Breast epithelium (tissue), 3 donors: ENCODE measurements at regions not wholly inside any gene's neighbourhood (a gene's known extent, or its start where the extent isn't known, plus 50 kb on each side); places are given as distances from the start of the nearest gene placed in this dataset.

Experiments
- CTCF ChIP-seq, 3 donors: fragments of 450-650 bp; IDR thresholded peaks; one replicate each; pipeline ENCODE4 v1.5.1; 2016 to 2017; ENCODE audit warnings: antibody characterized with exemption in 3 of 3, mild to moderate bottlenecking in 3 of 3, moderate library complexity in 3 of 3
- POLR2A ChIP-seq: fragments of 450-650 bp; IDR thresholded peaks from one replicate; pipeline ENCODE4 v1.6.1; 2016; ENCODE audit warnings: antibody characterized with exemption, mild to moderate bottlenecking, moderate library complexity

DNA sequence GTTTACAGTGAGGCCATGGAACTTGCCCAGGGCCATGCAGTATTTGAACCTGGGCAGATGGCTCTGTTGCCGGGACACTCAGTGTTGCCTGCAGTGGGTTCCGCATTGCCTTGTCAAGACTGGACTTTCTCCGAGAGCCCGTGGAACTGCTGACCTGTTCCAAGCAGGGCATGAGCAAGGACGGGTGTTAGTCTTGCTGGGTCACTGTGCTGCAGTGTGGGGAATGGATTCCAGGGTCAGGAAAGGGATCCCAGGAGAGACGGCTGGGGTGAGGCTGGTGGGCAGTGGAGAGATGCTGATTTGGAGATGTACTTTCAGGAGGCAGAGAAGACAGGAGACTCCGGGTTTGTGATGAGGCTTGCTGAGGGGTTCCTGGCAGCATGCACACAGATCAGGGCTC, 348.7 kb upstream of the HS6ST1 start:
- TF ChIP-seq CTCF (IDR thresholded peaks at IDR 0.05) = no peak
- no peak for TF ChIP-seq POLR2A
